Endodermal cell (in vitro differentiated cells): ENCODE measurements at regions not wholly inside any gene's neighbourhood (a gene's known extent, or its start where the extent isn't known, plus 50 kb on each side); places are given as distances from the start of the nearest gene placed in this dataset.

Source experiments
- DNase-seq: peaks from one replicate; pipeline ENCODE4 v3.0.0-alpha.2; 2017
- H3K27ac ChIP-seq: 2 replicates; pipeline ENCODE4 v1.5.1; 2013; ENCODE audit warnings: mild to moderate bottlenecking, low read depth, low read length, moderate library complexity
- H3K27me3 ChIP-seq: 2 replicates; pipeline ENCODE4 v1.6.1; 2013; ENCODE audit warnings: mild to moderate bottlenecking, low read length, moderate library complexity; ENCODE audit not compliant: insufficient read depth, control insufficient read depth, poor library complexity, severe bottlenecking
- H3K36me3 ChIP-seq: 2 replicates; pipeline ENCODE4 v1.7.0; 2013; ENCODE audit warnings: mild to moderate bottlenecking, low read length, moderate library complexity; ENCODE audit not compliant: control insufficient read depth, insufficient read depth
- H3K4me1 ChIP-seq: one replicate; pipeline ENCODE4 v1.7.0; 2013; ENCODE audit warnings: low read length; ENCODE audit not compliant: control insufficient read depth, insufficient read depth
- H3K4me3 ChIP-seq: 2 replicates; pipeline ENCODE4 v1.5.1; 2013; ENCODE audit warnings: mild to moderate bottlenecking, low read length, moderate library complexity
- H3K9ac ChIP-seq: 2 replicates; pipeline ENCODE4 v1.6.1; 2013; ENCODE audit warnings: mild to moderate bottlenecking, low read length, moderate library complexity; ENCODE audit not compliant: poor library complexity, severe bottlenecking; ENCODE audit errors: extremely low read depth
- H3K9me3 ChIP-seq: 2 replicates; pipeline ENCODE4 v1.6.1; 2013; ENCODE audit warnings: mild to moderate bottlenecking, low read length, moderate library complexity; ENCODE audit not compliant: control insufficient read depth
- H3K27ac Mint-ChIP-seq: 2 replicates; pipeline ENCODE4 v1.8.0; 2020; ENCODE audit warnings: mixed read lengths
- H3K27me3 Mint-ChIP-seq: 2 replicates; pipeline ENCODE4 v1.8.0; 2021; ENCODE audit warnings: mild to moderate bottlenecking, mixed read lengths; ENCODE audit not compliant: insufficient read depth
- H3K36me3 Mint-ChIP-seq: 2 replicates; pipeline ENCODE4 v1.8.0; 2020; ENCODE audit warnings: low read depth, mixed read lengths
- H3K4me1 Mint-ChIP-seq: 2 replicates; pipeline ENCODE4 v1.8.0; 2020; ENCODE audit warnings: mixed read lengths
- H3K4me3 Mint-ChIP-seq: 2 replicates; pipeline ENCODE4 v1.8.0; 2020; ENCODE audit warnings: mild to moderate bottlenecking, moderate library complexity, mixed read lengths
- H3K9me3 Mint-ChIP-seq: 2 replicates; pipeline ENCODE4 v1.8.0; 2020; ENCODE audit warnings: mild to moderate bottlenecking, mixed read lengths
- CTCF ChIP-seq: fragments of 200-600 bp; sonication (generic); conservative IDR thresholded peaks from 2 replicates; pipeline ENCODE4 v1.5.0; 2021; ENCODE audit warnings: antibody characterized with exemption, mild to moderate bottlenecking
- WGBS, 2 experiments: methylation state at CpG; one replicate each; pipeline versions ENCODE4 v1.1.5 to v1.1.7; 2013; ENCODE audit warnings: missing lambda C conversion rate in 2 of 2, mixed read lengths in 1 of 2; ENCODE audit not compliant: insufficient coverage in 1 of 2, insufficient read length in 1 of 2; 5-methylcytosine and 5-hydroxymethylcytosine counted together

DNA sequence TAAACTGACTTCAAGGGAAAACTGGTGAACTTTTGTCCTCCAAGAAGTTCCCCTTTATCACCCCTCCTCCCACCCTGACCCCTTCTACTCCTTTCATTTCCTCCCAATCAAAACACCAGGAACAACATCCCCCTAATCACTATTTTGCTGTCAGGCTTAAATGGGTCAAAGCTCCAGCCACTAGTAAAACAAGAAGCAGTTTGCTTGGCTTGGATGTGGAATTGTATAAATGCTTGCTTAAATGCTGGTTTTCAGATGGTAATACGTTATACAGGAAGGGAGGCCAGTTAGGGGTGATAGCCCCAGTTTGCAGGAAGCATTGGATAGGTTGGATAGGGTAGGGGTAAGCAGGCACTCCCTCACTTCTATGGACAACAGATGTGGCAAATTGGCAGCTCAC is 473.6 kb downstream of the AGTPBP1 start:
- Mint-ChIP-seq H3K36me3 (no peaks in the 10 kb centered on the region), H3K4me1 (peaks cover 11% of the 10 kb centered on the region), H3K27me3 (peaks cover 27% of the 10 kb centered on the region), H3K27ac (no peak overlapping the region), H3K9me3 (no peaks in the 10 kb centered on the region), H3K4me3 (no peak overlapping the region)
- no peak for DNase-seq
- H3K36me3 ChIP-seq, result no peaks in the 10 kb centered on the region
- peaks cover 8% of the 10 kb centered on the region for H3K4me1 ChIP-seq
- H3K27me3 ChIP-seq, result no peaks in the 10 kb centered on the region
- no peak for TF ChIP-seq CTCF
- H3K4me3 ChIP-seq, result no peak overlapping the region
- 75 to 91% methylated on average over 1 of the region's 1 CpG for WGBS, 2 experiments
- H3K9me3 ChIP-seq, result no peaks in the 10 kb centered on the region
- no peak overlapping the region for H3K9ac ChIP-seq
- H3K27ac ChIP-seq, result no peak overlapping the region

- DNase-seq, result no peak
- Histone ChIP-seq H3K27me3 (no peaks in the 10 kb centered on the region), H3K4me1 (peaks cover 15% of the 10 kb centered on the region), H3K27ac (no peak overlapping the region), H3K9me3 (no peaks in the 10 kb centered on the region), H3K9ac (no peak overlapping the region), H3K36me3 (no peaks in the 10 kb centered on the region), H3K4me3 (peak overlapping the region; percentile 5)
- Mint-ChIP-seq H3K36me3 (no peaks in the 10 kb centered on the region), H3K4me1 (peaks cover 27% of the 10 kb centered on the region), H3K27ac (no peak overlapping the region), H3K4me3 (no peak overlapping the region), H3K9me3 (no peaks in the 10 kb centered on the region), H3K27me3 (peaks cover 11% of the 10 kb centered on the region)
- TF ChIP-seq CTCF, result no peak
These were observed 477.1 kb downstream of the AGTPBP1 start for GRCh38 chr9:85264695-85265094.

- Mint-ChIP-seq H3K4me3 (no peak overlapping the region), H3K4me1 (peaks cover 27% of the 10 kb centered on the region), H3K36me3 (no peaks in the 10 kb centered on the region), H3K27me3 (peaks cover 18% of the 10 kb centered on the region), H3K9me3 (no peaks in the 10 kb centered on the region), H3K27ac (no peak overlapping the region)
- Histone ChIP-seq H3K4me1 (peaks cover 15% of the 10 kb centered on the region), H3K27me3 (no peaks in the 10 kb centered on the region), H3K27ac (no peak overlapping the region), H3K9ac (no peak overlapping the region), H3K4me3 (peak overlapping the region; percentile 5), H3K9me3 (no peaks in the 10 kb centered on the region), H3K36me3 (no peaks in the 10 kb centered on the region)
- TF ChIP-seq CTCF, result no peak
- DNase-seq, result no peak
- 93% methylated on average over 2 of the region's 2 CpGs; no CpG with 5 or more reads in 1 of the 2 experiments for WGBS, 2 experiments
These were observed 478.5 kb downstream of the AGTPBP1 start for GRCh38 chr9:85263288-85263687.
